ENCODE measurements at regions not wholly inside any gene's neighbourhood (a gene's known extent, or its start where the extent isn't known, plus 50 kb on each side); places are given as distances from the start of the nearest gene placed in this dataset.

DNA sequence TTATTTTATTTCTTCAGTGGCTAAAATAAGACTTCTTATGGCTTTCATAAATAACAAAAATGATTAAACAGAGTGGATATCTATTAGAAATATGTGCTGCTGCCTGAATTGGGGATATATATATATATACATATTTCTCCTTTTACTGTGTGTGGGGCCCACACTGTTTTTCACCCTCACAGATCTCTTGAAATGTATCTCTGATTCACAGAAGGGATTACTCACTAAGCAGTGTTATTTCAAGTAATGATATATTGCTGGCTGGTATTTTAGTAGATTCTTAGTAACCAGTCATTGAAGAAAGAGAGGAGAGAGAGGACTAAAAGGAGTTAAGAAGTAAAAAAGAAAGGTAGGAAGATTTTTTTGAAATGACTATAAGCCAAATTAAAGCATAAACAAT, 308.6 kb upstream of the NRP1 start:
- TF ChIP-seq REST (IDR thresholded peaks at IDR 0.05; ENCODE audit: low read depth): no peak
- TF ChIP-seq, protein P1, sequence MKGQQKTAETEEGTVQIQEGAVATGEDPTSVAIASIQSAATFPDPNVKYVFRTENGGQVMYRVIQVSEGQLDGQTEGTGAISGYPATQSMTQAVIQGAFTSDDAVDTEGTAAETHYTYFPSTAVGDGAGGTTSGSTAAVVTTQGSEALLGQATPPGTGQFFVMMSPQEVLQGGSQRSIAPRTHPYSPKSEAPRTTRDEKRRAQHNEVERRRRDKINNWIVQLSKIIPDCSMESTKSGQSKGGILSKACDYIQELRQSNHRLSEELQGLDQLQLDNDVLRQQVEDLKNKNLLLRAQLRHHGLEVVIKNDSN (IDR thresholded peaks at IDR 0.05): no peak
- TF ChIP-seq NFIC (IDR thresholded peaks at IDR 0.05): no peak
- TF ChIP-seq ZBTB7A (IDR thresholded peaks at IDR 0.05; ENCODE audit: low read depth): no peak
- TF ChIP-seq TCF12 (IDR thresholded peaks at IDR 0.05; ENCODE audit: low read depth): no peak
- no peak for TF ChIP-seq EP300 (IDR thresholded peaks at IDR 0.05; ENCODE audit: borderline replicate concordance)
- no peak for TF ChIP-seq CEBPB (IDR thresholded peaks at IDR 0.05)
- no peak for TF ChIP-seq TAF1 (IDR thresholded peaks at IDR 0.05; ENCODE audit: low read depth)
- TF ChIP-seq CREB1 (IDR thresholded peaks at IDR 0.05; ENCODE audit: low read depth): no peak
- TF ChIP-seq MAX (IDR thresholded peaks at IDR 0.05): no peak
- TF ChIP-seq FOXM1 (IDR thresholded peaks at IDR 0.05; ENCODE audit: borderline replicate concordance, low read depth): no peak
- TF ChIP-seq TEAD4 (IDR thresholded peaks at IDR 0.05): no peak
- TF ChIP-seq EGR1 (IDR thresholded peaks at IDR 0.05): no peak
